Superior temporal gyrus (tissue), 1 donor: ENCODE measurements at regions not wholly inside any gene's neighbourhood (a gene's known extent, or its start where the extent isn't known, plus 50 kb on each side); places are given as distances from the start of the nearest gene placed in this dataset.
A peak's percentile ranks its signal among the peaks of the same experiment; 100 is the strongest.

ENCODE experiments used
- DNase-seq: peaks from one replicate; pipeline ENCODE4 v3.0.0-alpha.2; 2016; ENCODE audit errors: extremely low spot score

DNA sequence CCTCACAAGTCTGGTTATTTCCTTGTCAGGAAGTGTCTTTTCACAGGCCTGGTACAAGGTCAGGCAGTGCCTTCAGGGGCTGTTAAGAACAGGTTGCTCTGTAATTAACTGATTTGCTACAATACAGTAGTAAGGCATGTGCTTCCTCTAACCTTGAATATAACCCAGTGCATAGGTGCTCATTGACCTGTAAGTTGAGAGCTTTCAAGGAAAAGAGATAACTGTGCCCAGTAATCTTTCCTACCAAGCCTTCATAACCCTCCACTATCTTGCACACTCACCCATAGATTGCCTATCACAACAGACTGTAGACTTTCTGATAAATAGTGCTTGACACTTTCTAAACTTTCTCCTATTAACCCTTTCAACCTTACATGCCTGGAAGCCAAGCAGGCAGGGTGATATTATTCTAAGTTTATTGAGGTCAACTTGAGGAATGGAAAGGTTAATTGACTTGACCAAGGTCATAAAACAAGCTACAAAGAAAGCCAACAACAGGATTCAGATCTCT lies 148.1 kb downstream of the PPARGC1A start:
- no peak for DNase-seq

- DNase-seq, result no peak
Measured at GRCh38 chr4:23737571-23737970, 152.3 kb downstream of the PPARGC1A start.

DNA sequence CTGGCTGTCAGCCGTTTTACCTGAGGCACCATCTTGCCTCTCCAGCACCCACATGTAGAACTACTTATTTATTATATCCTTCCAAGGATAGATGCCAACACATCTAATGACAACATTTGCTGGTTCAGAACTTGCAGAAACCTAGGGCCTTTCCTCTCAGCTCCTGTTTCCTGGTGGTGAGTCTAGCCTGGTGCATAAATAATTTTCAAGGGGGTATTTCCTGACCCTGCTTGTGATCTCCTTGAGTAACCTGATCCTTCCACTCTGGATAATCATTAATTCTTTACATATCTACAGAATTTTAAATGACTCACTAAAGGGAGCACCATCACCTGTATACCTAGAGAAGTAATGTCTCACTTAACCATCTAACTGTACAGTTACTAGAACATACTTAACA lies 153.4 kb downstream of the PPARGC1A start:
- no peak for DNase-seq

- DNase-seq, result no peak
Measured at GRCh38 chr4:23734000-23734399, 155.8 kb downstream of the PPARGC1A start.

DNA sequence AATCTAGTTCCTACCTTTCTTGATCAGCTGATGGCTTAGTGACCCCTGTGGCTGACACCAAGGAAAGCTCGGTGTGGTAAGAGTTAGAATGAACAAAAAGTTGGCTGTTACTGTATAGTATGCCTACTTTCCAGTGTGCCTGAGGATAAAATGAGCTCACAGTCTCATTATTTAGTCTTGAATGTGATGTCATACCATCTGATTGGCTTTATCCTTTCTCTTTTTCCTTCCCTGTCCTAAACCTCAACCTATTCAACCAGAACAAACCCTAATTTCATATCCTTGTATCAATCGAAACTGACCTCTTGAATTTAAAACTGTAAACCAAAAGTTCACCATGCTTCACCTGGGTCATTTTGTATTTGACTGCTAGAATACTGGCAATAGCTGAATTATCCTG lies 156.4 kb downstream of the PPARGC1A start:
- no peak for DNase-seq

- DNase-seq, result no peak
Measured at GRCh38 chr4:23730998-23731397, 158.8 kb downstream of the PPARGC1A start.

DNA sequence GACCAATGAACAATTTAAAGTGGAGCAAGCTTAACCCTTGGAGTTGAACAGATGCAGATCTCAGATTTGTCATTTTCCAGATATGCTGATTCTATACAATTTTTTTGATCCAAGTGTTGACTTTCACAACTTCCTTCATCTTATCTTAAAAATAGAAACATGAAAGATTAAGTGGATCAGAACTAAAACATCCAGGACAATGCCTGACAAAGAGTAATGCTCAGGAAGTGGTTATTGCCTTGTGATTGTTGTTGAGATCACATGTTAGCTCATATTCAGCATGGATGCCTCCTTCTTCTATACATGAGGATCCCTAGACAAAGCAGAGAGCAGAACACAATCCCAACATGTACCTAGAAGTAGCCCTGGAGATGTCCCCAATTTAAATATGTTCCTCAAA lies 160.9 kb downstream of the PPARGC1A start:
- no peak for DNase-seq

DNA sequence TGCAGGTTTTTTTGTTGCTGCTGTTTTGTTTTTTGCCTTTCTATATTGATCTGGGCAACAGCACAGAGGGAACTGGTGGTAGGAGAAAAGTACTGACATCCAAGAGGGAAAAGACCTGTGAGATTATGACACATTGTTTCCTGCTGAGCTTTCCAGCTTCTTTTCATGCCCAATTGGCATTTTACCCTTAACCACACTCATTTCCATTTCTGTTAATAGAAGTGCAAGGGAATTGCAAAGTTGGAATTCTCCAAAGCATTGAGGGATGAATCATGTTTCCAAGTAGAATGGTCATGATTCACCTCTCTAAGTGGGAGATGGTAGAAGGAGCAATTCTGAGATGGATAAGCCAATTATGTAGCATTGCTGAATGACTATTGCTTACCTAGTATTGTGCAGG lies 161.5 kb downstream of the PPARGC1A start:
- peak; percentile 58 for DNase-seq

DNA sequence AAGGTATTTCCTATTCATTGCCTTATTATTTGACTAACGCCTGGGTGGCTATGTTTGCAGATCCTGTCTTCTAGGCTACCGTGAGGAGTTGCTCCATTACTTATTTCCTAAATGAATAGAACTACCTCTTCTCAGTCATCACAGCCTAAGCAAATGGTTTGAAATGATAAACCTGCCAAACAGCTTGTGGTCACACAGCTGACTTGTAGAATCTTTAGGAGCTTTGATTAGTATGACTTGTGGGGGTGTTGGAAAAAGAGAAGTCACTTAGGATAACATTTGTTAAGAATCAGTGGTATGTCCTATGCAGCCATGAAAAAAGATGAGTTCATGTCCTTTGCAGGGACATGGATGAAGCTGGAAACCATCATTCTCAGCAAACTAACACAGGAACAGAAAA lies 169.3 kb downstream of the PPARGC1A start:
- no peak for DNase-seq

DNA sequence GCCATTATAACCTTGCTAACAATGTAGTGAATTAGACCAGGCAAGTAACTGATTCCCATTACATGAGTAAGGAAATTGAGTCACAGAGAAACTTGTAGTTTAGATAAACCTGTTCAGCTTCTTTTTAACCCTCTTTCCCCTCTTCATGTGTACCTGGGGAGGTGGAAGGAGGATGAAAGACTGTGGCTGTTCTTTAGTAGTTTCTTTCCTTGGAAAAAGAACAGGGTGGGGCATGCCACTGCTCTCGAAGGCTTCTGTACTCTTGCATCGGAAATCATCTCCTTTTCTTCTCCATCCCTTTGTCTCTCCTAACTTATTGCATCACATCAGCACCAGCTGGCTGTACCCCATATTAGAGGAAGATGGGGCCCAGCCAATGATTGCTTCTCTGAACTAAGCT lies 171.4 kb downstream of the PPARGC1A start:
- DNase-seq, result no peak

- no peak for DNase-seq
Measured at GRCh38 chr4:23717528-23718248, 172.2 kb downstream of the PPARGC1A start.

DNA sequence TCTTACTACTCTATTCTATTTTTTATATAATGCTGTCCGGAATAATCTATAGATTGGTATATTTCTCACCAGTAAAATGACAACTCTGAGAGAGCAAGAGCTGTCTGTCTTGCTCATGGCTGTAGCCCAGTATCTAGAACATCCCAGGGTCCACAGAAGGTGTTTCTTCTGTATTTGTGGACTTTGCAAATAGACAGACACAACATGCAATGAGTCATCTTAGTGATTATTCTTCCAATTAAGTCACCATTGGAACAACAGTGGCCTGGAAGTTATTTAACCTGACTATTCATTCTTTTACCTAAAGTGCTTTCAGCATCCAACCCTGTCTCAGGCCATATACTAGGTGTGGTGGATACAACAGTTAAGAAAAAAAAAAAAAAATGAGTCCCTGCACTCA lies 179.5 kb downstream of the PPARGC1A start:
- no peak for DNase-seq

GRCh38 chr4:23707652-23708026 lies 182.2 kb downstream of the PPARGC1A start:
- no peak for DNase-seq

- DNase-seq, result no peak
Measured at GRCh38 chr4:23706972-23707651, 182.7 kb downstream of the PPARGC1A start.

- no peak for DNase-seq
Measured at GRCh38 chr4:23700197-23700596, 189.7 kb downstream of the PPARGC1A start.

GRCh38 chr4:23697722-23698121 lies 192.1 kb downstream of the PPARGC1A start:
- DNase-seq, result peak; percentile 39

DNA sequence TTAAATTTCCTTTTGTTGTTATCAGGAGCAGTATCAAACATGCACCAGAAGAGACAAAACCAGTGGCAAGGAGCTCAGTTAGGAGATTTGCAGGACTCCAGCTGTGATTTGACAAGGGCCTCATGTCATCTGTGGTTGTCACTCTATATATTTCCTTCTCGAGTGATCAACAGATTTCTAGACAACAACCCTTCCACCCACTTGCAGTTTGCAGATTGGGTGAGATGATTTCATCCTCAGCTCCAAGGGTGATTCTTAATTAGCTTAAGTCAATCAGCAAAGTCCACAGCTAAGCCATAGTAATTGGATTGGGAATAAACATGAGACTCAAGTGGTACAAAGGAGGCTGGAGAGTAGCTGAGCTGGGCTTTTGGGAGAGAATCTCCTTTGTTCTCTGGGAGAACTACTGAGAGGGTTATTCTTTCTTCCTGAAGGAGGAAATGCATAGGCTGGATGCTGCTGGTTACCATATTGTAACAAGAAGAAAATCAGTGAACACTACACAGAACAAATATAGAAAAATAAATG lies 192.8 kb downstream of the PPARGC1A start:
- DNase-seq, result no peak

DNA sequence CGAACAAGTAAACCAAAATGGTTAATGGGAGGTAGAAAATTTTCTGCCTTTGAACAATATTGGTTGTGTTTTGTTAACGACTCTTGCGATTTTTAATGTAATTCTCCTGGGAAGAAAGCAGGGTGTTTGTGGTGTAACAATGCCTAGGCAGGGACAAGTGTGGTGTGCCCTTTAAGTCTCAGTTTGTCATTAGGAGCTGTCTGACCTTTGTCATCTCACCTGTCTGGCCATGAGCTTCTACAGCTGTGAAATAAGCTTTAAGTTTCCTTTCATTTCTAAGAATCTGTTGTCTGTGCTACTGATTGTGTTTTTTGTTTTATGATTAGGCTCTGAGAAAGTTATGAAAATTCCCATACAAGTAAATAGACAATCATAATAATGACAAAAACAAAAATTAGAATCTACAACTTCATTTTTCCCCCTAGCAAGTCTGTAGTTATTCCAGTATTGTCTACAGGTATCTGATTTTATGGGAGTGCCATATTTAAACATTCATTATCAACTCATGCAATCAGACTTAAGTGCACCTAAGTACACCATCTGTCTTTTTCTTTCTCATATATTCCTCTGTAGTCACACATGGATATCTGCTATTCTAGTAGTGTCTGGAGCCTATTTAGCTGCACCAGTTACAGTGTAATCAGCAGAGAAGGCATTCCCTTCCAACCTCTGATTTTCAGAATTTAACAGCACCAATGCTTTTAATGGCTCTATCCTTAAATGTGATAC lies 203.5 kb downstream of the PPARGC1A start:
- DNase-seq, result peak; percentile 31

DNA sequence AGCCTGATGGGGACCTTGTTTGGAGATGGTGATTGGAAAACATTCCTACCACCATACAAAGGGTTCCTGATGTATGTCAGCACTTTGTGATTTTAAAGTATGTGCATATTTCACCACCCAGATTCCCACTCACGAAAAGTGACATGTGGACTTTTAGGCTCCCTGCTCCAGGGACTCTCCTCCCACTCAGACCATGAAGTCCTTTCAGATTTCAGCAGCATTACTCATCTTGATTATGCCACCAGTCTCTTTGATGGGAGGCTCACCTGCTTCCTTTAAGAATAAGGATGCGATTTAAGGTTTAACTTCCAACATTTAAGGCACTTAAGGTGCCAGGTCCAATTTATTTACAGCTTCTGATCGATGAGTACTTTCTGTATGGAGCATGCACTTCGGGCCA lies 204.4 kb downstream of the PPARGC1A start:
- DNase-seq, result peak; percentile 15

- no peak for DNase-seq
Measured at GRCh38 chr4:23680671-23681518, 209.0 kb downstream of the PPARGC1A start.

GRCh38 chr4:23674694-23675093 lies 215.2 kb downstream of the PPARGC1A start:
- DNase-seq, result no peak

DNA sequence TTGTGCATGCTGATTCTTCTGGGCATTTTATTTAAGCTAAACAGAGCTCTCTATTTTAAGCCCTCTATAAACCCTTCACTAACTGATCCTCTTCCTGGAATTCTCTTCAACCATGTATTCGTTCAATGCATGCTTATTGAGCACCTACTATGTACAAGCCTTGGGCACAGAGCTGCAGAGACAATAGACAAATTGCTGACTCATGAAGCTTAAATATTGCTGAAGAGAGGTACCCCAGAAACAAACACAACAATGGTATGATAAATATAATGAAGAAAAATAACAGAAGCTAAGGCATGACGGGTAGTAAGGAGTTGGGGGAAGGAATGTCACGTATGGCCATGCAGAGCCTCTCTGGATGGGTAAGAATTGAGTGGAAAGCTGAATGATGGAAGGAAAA lies 222.2 kb downstream of the PPARGC1A start:
- no peak for DNase-seq
